ENCODE measurements at regions not wholly inside any gene's neighbourhood (a gene's known extent, or its start where the extent isn't known, plus 50 kb on each side); places are given as distances from the start of the nearest gene placed in this dataset.

GRCh38 chr4:29415771-29416170 lies 1304.4 kb upstream of the PCDH7 start:
- Histone ChIP-seq H3K4me3 (replicated peaks; ENCODE audit: insufficient read depth, low read length) (no peak overlapping the region), H3K27me3 (ENCODE audit: insufficient read depth, poor library complexity, severe bottlenecking) (no peaks in the 10 kb centered on the region), H3K27ac (replicated peaks) (no peak overlapping the region)
- no peak for DNase-seq (ENCODE audit: low read depth in 1 of 2, low spot score in 1 of 2)
- TF ChIP-seq SPI1 (IDR thresholded peaks at IDR 0.05; ENCODE audit: borderline replicate concordance, low read depth) (no peak), GABPA (IDR thresholded peaks at IDR 0.05; ENCODE audit: low read depth) (no peak), POLR2AphosphoS5 (IDR thresholded peaks at IDR 0.05; ENCODE audit: low read depth) (no peak), CTCF (IDR thresholded peaks at IDR 0.05; ENCODE audit: insufficient read depth, low read length) (no peak), REST (IDR thresholded peaks at IDR 0.05; ENCODE audit: insufficient replicate concordance, low read depth) (no peak)

GRCh38 chr4:29423836-29424721 lies 1296.1 kb upstream of the PCDH7 start:
- no peak for DNase-seq (ENCODE audit: low read depth in 1 of 2, low spot score in 1 of 2)
- H3K27me3 ChIP-seq (ENCODE audit: insufficient read depth, poor library complexity, severe bottlenecking): no peaks in the 10 kb centered on the region
- no peak for TF ChIP-seq REST (IDR thresholded peaks at IDR 0.05; ENCODE audit: insufficient replicate concordance, low read depth)
- no peak overlapping the region for H3K27ac ChIP-seq (replicated peaks)
- no peak overlapping the region for H3K4me3 ChIP-seq (replicated peaks; ENCODE audit: insufficient read depth, low read length)

- no peak for DNase-seq (ENCODE audit: low read depth in 1 of 2, low spot score in 1 of 2)
- H3K4me3 ChIP-seq (replicated peaks; ENCODE audit: insufficient read depth, low read length): no peak overlapping the region
- no peak overlapping the region for H3K27ac ChIP-seq (replicated peaks)
- H3K27me3 ChIP-seq (ENCODE audit: insufficient read depth, poor library complexity, severe bottlenecking): no peaks in the 10 kb centered on the region
- TF ChIP-seq GABPA (IDR thresholded peaks at IDR 0.05; ENCODE audit: low read depth) (no peak), REST (IDR thresholded peaks at IDR 0.05; ENCODE audit: insufficient replicate concordance, low read depth) (no peak)
Measured at GRCh38 chr4:29453303-29453820, 1266.8 kb upstream of the PCDH7 start.

GRCh38 chr4:29459926-29460325 lies 1260.2 kb upstream of the PCDH7 start:
- Histone ChIP-seq H3K4me3 (replicated peaks; ENCODE audit: insufficient read depth, low read length) (no peak overlapping the region), H3K27ac (replicated peaks) (no peak overlapping the region), H3K27me3 (ENCODE audit: insufficient read depth, poor library complexity, severe bottlenecking) (no peaks in the 10 kb centered on the region)
- DNase-seq (ENCODE audit: low read depth in 1 of 2, low spot score in 1 of 2): no peak
- TF ChIP-seq CTCF (IDR thresholded peaks at IDR 0.05; ENCODE audit: insufficient read depth, low read length) (no peak), REST (IDR thresholded peaks at IDR 0.05; ENCODE audit: insufficient replicate concordance, low read depth) (no peak), GABPA (IDR thresholded peaks at IDR 0.05; ENCODE audit: low read depth) (no peak), POLR2AphosphoS5 (IDR thresholded peaks at IDR 0.05; ENCODE audit: low read depth) (no peak), SPI1 (IDR thresholded peaks at IDR 0.05; ENCODE audit: borderline replicate concordance, low read depth) (no peak)

Measured in HL-60 (cell line).